ENCODE measurements at regions not wholly inside any gene's neighbourhood (a gene's known extent, or its start where the extent isn't known, plus 50 kb on each side); places are given as distances from the start of the nearest gene placed in this dataset.

GRCh38 chr22:48057116-48057835 lies 1294.8 kb downstream of the TBC1D22A start:
- DNase-seq (ENCODE audit: low spot score) = no peak

DNA sequence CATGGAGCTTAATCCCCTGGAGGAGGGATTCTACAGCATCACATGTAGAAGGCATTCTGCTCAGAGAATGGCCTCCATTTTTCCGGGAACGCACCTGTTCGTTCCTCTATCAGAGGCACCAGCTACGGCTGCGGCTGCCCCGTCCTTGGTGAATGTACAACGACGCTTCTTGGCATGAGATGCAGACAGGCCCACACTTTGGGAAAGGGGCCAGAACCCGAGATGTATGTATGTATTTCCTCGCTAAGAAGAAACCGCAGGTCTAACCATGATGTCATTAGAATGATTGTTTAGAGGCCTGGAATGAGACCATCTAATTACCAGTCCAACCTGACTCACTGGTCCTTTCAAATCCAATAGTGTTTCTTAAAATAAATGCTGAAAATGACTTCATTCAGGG lies 1293.4 kb downstream of the TBC1D22A start:
- no peak for DNase-seq (ENCODE audit: low spot score)

DNA sequence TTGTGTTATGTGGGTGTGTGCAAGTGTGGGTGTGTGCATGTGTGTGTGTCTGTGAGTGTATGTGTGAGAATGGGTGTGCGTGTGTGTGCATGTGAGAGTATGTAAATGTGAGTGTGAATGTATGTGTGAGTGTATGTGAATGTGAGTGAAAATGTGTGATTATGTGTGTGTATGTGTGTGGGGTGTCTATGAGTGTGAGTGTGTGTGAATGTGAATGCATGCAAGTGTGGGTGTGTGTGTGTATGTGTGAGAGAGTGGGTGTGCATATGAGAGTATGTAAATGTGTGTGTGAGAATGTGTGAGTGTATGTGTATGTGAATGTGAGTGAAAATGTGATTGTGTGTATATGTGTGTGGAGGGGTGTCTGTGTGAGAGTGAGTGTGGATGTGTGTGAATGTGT lies 1292.7 kb downstream of the TBC1D22A start:
- peak; percentile 13 for DNase-seq (ENCODE audit: low spot score)

GRCh38 chr22:48054596-48054995 lies 1292.1 kb downstream of the TBC1D22A start:
- DNase-seq (ENCODE audit: low spot score) = peak; percentile 25

DNA sequence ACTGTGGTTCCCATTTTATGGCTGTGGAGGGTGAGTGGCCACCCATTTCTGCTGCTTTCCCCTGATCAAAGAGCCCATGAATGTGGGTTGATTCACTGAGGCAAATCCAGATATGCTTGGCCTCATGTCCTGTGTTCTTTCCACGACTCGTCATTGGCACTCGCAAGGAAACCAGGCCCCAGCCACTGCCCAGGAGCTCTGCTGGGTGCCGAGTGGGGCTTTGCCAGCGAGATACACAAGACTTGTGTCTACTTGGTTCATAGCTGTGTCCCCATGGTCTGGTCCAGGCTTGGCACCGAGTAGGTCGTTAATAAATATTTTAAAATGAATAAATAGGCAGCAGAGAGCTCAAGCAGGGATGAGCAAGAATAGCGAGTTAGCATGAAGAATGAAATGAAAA lies 1291.5 kb downstream of the TBC1D22A start:
- peak; percentile 14 for DNase-seq (ENCODE audit: low spot score)

GRCh38 chr22:48053486-48053885 lies 1291.0 kb downstream of the TBC1D22A start:
- peak; percentile 26 for DNase-seq (ENCODE audit: low spot score)

- DNase-seq (ENCODE audit: low spot score) = peak; percentile 26
Measured at GRCh38 chr22:48052621-48052890, 1290.1 kb downstream of the TBC1D22A start.

GRCh38 chr22:48051796-48052620 lies 1289.6 kb downstream of the TBC1D22A start:
- DNase-seq (ENCODE audit: low spot score) = peak; percentile 22

GRCh38 chr22:48050836-48051235 lies 1288.4 kb downstream of the TBC1D22A start:
- DNase-seq (ENCODE audit: low spot score) = no peak

GRCh38 chr22:48049116-48049515 lies 1286.7 kb downstream of the TBC1D22A start:
- DNase-seq (ENCODE audit: low spot score) = no peak

- peak; percentile 20 for DNase-seq (ENCODE audit: low spot score)
Measured at GRCh38 chr22:48047722-48048500, 1285.5 kb downstream of the TBC1D22A start.

DNA sequence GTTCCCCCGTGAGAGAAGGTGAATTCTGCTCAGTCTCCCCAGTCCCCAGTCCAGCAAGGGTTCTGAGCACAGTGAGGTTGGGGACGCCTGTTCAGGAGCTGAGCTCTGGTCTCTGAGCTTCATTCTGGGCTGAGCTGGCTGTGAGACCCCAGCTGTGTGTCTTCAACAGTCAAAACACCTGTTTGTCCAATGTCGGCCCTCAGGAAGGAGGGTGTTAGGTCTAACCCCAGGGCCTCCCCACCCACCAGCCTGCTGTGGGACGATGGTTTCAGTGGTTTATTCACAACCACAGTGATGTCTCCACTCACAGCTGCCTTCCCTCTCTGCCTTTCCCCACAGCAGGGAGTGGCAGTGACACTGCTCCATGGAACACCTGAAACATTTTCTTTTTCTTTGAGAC lies 1282.9 kb downstream of the TBC1D22A start:
- no peak for DNase-seq (ENCODE audit: low spot score)

DNA sequence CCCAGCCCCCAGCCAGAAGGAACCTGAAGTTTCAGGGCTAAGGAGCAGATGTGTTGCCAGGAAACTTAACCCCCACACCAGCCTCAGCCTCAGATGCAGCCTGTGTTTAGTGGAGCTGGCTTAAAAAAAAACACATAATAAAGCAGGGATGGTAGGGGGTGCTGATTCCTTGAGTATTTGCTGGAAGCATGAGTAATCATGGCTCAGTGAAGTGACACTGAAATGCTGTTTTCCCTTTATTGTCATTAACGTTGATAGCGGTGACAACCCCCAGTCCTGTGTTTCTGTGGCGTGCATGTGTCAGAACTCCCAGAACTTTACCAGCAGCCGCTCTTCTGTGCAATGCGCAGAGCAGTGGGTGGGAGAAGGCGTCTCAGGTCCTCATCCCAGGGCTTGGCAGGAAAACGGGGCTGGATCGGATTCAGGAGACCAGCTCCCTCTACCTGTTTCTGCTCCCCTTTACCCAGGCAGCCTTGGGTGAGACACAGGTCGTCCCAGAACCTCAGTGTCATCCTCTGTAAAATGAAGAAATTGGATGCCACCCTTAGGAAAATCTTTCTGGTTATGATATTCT lies 1282.1 kb downstream of the TBC1D22A start:
- no peak for DNase-seq (ENCODE audit: low spot score)

DNA sequence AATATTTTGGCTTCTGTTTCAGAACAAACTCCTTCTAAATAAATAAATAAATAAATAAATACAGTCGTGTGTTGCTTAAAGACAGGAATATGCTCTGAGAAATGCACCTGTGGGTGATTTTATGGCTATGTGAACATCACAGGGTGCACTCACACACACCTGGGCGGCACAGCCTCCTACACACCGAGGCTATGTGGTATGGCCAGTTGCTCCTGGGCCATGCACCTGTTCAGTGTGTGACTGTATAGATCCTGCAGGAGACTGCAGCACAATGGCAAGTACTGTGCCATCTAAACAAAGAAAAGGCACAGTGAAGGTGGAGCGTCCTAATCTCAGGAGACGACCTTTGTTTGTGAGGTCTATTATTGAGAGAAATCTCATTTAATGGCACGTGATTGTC lies 1281.1 kb downstream of the TBC1D22A start:
- DNase-seq (ENCODE audit: low spot score) = no peak

GRCh38 chr22:48042621-48043395 lies 1280.4 kb downstream of the TBC1D22A start:
- DNase-seq (ENCODE audit: low spot score) = no peak

- no peak for DNase-seq (ENCODE audit: low spot score)
Measured at GRCh38 chr22:48039326-48039725, 1276.9 kb downstream of the TBC1D22A start.

- DNase-seq (ENCODE audit: low spot score) = no peak
Measured at GRCh38 chr22:48037618-48038017, 1275.2 kb downstream of the TBC1D22A start.

DNA sequence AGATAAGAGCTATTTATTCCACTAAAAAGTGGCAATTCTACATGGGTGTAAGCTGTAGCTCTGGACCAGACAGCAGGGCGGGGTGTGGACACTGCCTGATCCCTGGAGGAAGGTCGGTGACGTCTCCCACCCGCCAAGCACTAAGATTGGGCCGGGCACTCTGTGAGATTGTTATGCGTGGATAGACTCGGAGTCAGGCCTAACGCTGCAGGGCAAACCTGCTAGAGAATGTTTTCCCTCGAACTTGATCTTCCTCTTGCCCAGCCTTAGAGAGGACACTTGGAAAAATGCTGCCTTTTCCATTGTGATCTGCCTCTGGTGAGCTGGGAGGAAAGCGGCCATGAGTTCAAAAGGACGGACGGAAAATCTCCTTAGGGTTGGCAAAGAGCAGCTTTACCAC lies 1273.4 kb downstream of the TBC1D22A start:
- no peak for DNase-seq (ENCODE audit: low spot score)

- DNase-seq (ENCODE audit: low spot score) = no peak
Measured at GRCh38 chr22:48031589-48031988, 1269.1 kb downstream of the TBC1D22A start.

- DNase-seq (ENCODE audit: low spot score) = no peak
Measured at GRCh38 chr22:48025096-48025495, 1262.6 kb downstream of the TBC1D22A start.

GRCh38 chr22:48021991-48022401 lies 1259.5 kb downstream of the TBC1D22A start:
- no peak for DNase-seq (ENCODE audit: low spot score)

GRCh38 chr22:48018346-48018745 lies 1255.9 kb downstream of the TBC1D22A start:
- DNase-seq (ENCODE audit: low spot score) = no peak
